ENCODE measurements at regions not wholly inside any gene's neighbourhood (a gene's known extent, or its start where the extent isn't known, plus 50 kb on each side); places are given as distances from the start of the nearest gene placed in this dataset.
"Not testable (repeated sequence)": the region's sequence is repeated elsewhere in the genome, so short reads cannot be mapped to it uniquely, and the experiment has no call there.

DNA sequence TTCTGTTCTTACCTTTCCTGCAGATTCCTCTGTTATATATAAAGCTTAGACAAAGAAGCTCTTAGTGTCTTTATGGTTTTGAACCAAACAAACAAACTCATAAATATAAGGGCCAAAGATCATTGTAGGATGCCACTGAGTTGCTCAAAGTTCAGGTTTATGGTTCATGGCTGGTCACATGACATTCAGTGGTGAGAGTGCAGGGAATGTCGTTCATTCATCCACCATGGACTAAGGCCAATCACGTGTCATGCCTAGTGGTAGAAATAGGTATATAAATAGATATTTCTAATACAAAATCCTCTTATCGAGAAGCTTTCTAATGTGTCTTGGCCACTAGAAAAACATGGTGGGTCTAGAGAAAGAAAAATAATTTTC, 119.4 kb downstream of the GATA3 start:
- no peak for DNase-seq

- DNase-seq: no peak
These were observed 120.3 kb downstream of the GATA3 start for GRCh38 chr10:8174762-8175161.

- DNase-seq: not testable (repeated sequence)
These were observed 123.0 kb downstream of the GATA3 start for GRCh38 chr10:8177526-8177925.

GRCh38 chr10:8179773-8180172, 125.3 kb downstream of the GATA3 start:
- not testable (repeated sequence) for DNase-seq

- no peak for DNase-seq
These were observed 126.0 kb downstream of the GATA3 start for GRCh38 chr10:8180360-8181109.

GRCh38 chr10:8181496-8182157, 127.1 kb downstream of the GATA3 start:
- DNase-seq: no peak

- no peak for DNase-seq
These were observed 128.3 kb downstream of the GATA3 start for GRCh38 chr10:8182806-8183205.

- DNase-seq: peak in 3 of 5 experiments; percentile 18 to 85 (median 76)
These were observed 128.8 kb downstream of the GATA3 start for GRCh38 chr10:8183241-8183704.

DNA sequence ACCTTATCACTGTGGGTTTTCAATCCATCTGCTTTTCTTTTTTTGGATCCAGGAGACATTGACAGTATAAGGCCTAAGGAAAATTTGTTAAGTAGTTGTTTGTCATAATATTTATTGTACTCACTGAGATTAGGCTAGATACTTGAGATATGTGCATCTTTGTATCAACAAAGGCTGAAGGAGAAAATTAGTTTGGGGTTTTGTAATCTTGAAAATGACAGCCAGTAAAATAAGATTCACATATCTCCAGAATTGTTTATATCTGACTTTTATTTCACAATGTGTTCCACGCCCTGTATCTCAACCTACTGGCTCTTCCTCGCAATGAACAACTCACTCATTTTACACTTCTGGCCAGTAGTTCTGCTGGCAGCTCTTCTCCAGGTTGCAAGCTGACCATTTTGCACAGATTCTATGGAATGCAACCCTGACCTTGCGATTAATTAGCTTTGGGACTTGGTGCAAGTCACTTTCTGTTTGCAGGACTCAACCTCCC, 132.7 kb downstream of the GATA3 start:
- no peak for DNase-seq

DNA sequence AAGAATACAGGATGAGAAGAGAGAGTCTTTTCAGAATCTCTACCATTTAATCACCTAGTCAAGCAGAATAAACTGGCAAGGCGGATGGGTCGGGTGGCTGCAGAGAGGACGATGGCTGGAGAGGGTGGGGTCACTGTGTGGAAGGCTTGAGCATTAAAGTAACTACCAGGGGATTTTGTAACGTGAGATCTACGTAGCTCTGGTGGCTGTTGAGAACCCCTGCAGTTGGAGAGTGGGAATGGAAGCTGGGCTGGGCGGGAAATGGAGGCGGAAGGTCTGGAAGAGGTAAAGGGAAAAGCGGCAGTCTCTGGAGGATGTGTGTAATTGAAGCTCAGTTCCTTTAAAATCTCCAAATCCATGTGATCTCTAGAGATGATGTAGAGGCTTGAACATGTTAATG, 135.0 kb downstream of the GATA3 start:
- DNase-seq: no peak

GRCh38 chr10:8192301-8192700, 137.8 kb downstream of the GATA3 start:
- no peak for DNase-seq

DNA sequence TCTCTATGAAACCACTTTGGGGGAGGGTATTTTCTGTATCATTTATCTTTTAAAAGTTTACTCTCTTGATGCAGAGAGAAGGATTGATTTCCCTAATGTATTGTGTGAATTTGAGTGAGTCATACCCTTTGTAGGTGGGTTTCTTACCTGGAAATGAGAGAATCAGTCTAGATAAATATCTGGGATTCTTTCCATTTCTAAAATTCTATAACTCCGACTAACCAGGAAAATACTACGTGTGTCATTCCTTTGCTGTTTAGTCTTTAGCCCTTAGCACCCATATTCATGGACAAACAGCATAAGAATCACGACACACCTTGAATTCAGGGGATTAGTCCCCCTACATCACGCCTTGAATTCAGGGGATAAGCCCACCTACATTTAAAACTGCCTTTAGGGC, 139.1 kb downstream of the GATA3 start:
- no peak for DNase-seq

DNA sequence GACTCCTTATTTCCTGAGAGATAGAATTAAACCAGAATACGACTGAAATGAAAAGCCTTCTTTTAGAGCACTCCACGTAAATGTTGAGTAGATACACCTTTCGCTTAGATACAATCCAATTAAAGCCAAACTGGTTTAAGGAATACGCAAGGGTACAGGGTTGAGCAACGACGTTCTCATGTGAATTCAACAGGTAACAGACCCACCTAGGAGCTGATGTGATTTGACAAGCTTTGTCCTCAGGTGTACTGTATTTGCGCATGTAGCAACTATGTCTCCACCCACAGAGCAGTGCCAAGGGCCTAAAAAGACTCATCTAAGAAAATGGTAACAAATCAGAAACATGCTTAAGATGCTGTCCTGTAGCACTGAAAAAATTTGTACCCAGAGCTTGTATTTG, 139.6 kb downstream of the GATA3 start:
- no peak for DNase-seq

- DNase-seq: peak in 1 of 5 experiments; percentile 26
These were observed 152.4 kb downstream of the GATA3 start for GRCh38 chr10:8206882-8207281.

- no peak for DNase-seq
These were observed 157.1 kb downstream of the GATA3 start for GRCh38 chr10:8211631-8212030.

GRCh38 chr10:8213735-8214134, 159.2 kb downstream of the GATA3 start:
- DNase-seq: peak in 1 of 5 experiments; percentile 68

GRCh38 chr10:8214587-8214986, 160.1 kb downstream of the GATA3 start:
- DNase-seq: peak in 1 of 5 experiments; percentile 42

- peak in 2 of 5 experiments; percentile 19 to 46 for DNase-seq
These were observed 162.4 kb downstream of the GATA3 start for GRCh38 chr10:8216893-8217292.

DNA sequence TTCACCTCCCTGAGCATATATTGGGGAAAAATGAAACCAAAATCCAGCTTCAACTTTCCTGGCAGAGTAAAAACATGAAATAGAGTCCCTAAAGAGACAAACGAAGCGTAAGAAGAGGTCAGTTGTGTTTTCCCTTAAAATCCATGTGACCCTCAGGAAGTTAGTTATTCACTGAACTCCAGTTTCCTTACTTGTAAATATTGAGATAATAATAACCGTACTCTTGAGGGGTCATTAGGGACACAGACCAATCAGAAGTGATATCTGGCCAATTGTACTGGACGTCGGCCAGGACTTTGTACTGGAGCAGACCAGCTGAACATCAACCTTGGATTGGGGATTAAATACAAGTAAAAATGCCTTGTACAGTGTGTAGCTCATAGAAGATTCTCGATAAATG, 167.0 kb downstream of the GATA3 start:
- no peak for DNase-seq

GRCh38 chr10:8224591-8224990, 170.1 kb downstream of the GATA3 start:
- no peak for DNase-seq

DNA sequence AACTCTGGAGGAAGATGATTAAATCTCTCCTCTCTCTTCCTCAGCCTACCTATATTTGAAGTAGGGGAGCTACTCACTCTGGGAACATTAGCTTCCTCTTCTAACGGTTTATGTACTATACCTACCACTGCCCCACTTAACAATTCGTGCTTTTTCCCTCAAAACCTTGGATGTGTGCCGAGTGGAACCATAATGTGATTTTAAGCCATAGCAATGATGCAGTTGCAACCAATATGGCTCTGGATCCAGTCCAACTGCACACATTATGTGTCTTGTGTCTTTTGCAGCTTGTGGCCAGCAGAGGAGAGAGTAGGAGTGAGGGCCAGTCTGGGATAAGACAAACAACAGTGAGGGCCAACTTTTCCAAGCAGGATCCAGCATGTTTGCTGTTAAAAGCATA, 170.7 kb downstream of the GATA3 start:
- no peak for DNase-seq

GRCh38 chr10:8227246-8227645, 172.8 kb downstream of the GATA3 start:
- no peak for DNase-seq

GRCh38 chr10:8229153-8229552, 174.7 kb downstream of the GATA3 start:
- DNase-seq: peak in 1 of 5 experiments; percentile 86

DNA sequence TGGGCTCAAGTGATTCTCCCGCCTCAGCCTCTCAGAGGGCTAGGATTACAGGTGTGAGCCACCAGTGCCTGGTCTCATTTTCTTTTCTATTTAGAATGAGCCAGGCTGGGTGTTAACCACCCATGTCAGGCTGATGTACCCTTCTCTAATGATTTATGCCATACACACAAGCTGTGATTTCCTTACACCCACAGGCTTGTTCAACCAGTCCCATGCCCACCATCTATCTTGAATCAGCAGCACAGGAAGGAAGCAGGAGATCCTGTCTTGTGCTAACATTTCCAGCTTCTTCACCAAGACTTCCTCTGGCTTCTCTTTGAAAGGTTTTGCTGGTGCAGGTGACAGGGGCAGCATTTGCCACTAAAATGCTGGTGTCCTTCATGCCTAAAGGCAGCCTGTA, 176.4 kb downstream of the GATA3 start:
- peak in 2 of 5 experiments; percentile 22 to 37 for DNase-seq

Data from T-helper 2 cell (primary cell).